GM12875 (cell line): ENCODE measurements at regions not wholly inside any gene's neighbourhood (a gene's known extent, or its start where the extent isn't known, plus 50 kb on each side); places are given as distances from the start of the nearest gene placed in this dataset.

ENCODE experiments used
- H3K4me3 ChIP-seq: one replicate; pipeline ENCODE4 v1.5.1; 2011; ENCODE audit warnings: low read depth, low read length, control low read depth
- CTCF ChIP-seq: IDR thresholded peaks from 2 replicates; pipeline ENCODE4 v1.5.1; 2011; ENCODE audit warnings: low read depth, mild to moderate bottlenecking, control low read depth, inconsistent platforms, low read length, moderate library complexity, borderline replicate concordance; ENCODE audit not compliant: insufficient read depth

GRCh38 chr6:148112851-148113319 is 229.8 kb upstream of the SASH1 start:
- TF ChIP-seq CTCF: no peak
- no peak overlapping the region for H3K4me3 ChIP-seq

- H3K4me3 ChIP-seq: no peak overlapping the region
- no peak for TF ChIP-seq CTCF
Measured at GRCh38 chr6:148116001-148116400, 226.6 kb upstream of the SASH1 start.

GRCh38 chr6:148118244-148118643 is 224.4 kb upstream of the SASH1 start:
- H3K4me3 ChIP-seq: no peak overlapping the region
- no peak for TF ChIP-seq CTCF

- no peak for TF ChIP-seq CTCF
- H3K4me3 ChIP-seq: no peak overlapping the region
Measured at GRCh38 chr6:148128014-148128730, 214.5 kb upstream of the SASH1 start.

- TF ChIP-seq CTCF: no peak
- H3K4me3 ChIP-seq: no peak overlapping the region
Measured at GRCh38 chr6:148134592-148134991, 208.0 kb upstream of the SASH1 start.

GRCh38 chr6:148136586-148136985 is 206.1 kb upstream of the SASH1 start:
- TF ChIP-seq CTCF: no peak
- H3K4me3 ChIP-seq: no peak overlapping the region

GRCh38 chr6:148137652-148138051 is 205.0 kb upstream of the SASH1 start:
- TF ChIP-seq CTCF: no peak
- H3K4me3 ChIP-seq: no peak overlapping the region
